A549 (cell line): ENCODE measurements at regions not wholly inside any gene's neighbourhood (a gene's known extent, or its start where the extent isn't known, plus 50 kb on each side); places are given as distances from the start of the nearest gene placed in this dataset.
A peak's percentile ranks its signal among the peaks of the same experiment; 100 is the strongest.

Source experiments
- ATAC-seq, 2 experiments: fragments of 200-7000 bp in 1 of 2; fragments of >200 bp in 1 of 2; cut with Nextera tagmentation in 1 of 2; cut with Tn5 transposase in 1 of 2; 3 replicates each; pipeline versions ENCODE4 v1.8.0 to v1.9.1; 2018 to 2020; ENCODE audit warnings: mild to moderate bottlenecking in 1 of 2, moderate library complexity in 1 of 2
- CTCF ChIA-PET: fragments of 300-600 bp; sonication (Branson Sonifier 250); formaldehyde crosslinking; extraction: SDS; loops from one replicate; lab custom pipeline; 2021; ENCODE audit warnings: antibody characterized with exemption, inconsistent platforms; lab: Yijun Ruan, JAX
- POLR2A ChIA-PET: fragments of 350-600 bp; formaldehyde crosslinking; extraction: SDS; loops from one replicate; lab custom pipeline; 2021; ENCODE audit warnings: antibody characterized with exemption, inconsistent platforms; lab: Yijun Ruan, JAX
- DNase-seq, 2 experiments: peaks; one replicate each; pipeline versions ENCODE4 v3.0.0 to v3.0.0-alpha.2; 2011 to 2016; ENCODE audit warnings: low read depth in 1 of 2, low spot score in 1 of 2
- FAIRE-seq: peaks from 2 replicates; lab custom pipeline; 2011; peaks lifted over from hg19 to GRCh38; lab: Jason Lieb, UNC
- H3K27ac ChIP-seq, 2 experiments: fragments of >200 bp; sonication (Bioruptor Twin); formaldehyde crosslinking; 3 replicates each; pipeline ENCODE4 v1.5.1; 2016 to 2017
- H3K4me1 ChIP-seq: fragments of >200 bp; sonication (Bioruptor Twin); formaldehyde crosslinking; 3 replicates; pipeline ENCODE4 v1.6.1; 2016
- H3K4me2 ChIP-seq: fragments of >200 bp; sonication (Bioruptor Twin); formaldehyde crosslinking; 3 replicates; pipeline ENCODE4 v1.6.1; 2016
- H3K4me3 ChIP-seq: fragments of >200 bp; sonication (Bioruptor Twin); formaldehyde crosslinking; 3 replicates; pipeline ENCODE4 v1.5.1; 2016
- H3K9me3 ChIP-seq: fragments of >200 bp; sonication (Bioruptor Twin); formaldehyde crosslinking; 3 replicates; pipeline ENCODE4 v1.6.1; 2016
- CBX8 ChIP-seq: fragments of 200-600 bp; sonication (generic); IDR thresholded peaks from 2 replicates; pipeline ENCODE4 v1.6.1; 2016
- CEBPB ChIP-seq, 2 experiments: fragments of >200 bp in 1 of 2; sonication (Bioruptor Twin) in 1 of 2; formaldehyde crosslinking in 1 of 2; IDR thresholded peaks; 2 replicates each; pipeline ENCODE4 v1.6.1; 2012 to 2016
- EHMT2 ChIP-seq: fragments of 200-600 bp; sonication (generic); IDR thresholded peaks from 2 replicates; pipeline ENCODE4 v1.6.1; 2016; ENCODE audit warnings: antibody characterized with exemption, low read depth, mild to moderate bottlenecking, moderate library complexity
- ESRRA ChIP-seq: fragments of 150-350 bp; IDR thresholded peaks from 2 replicates; pipeline ENCODE4 v1.6.1; 2014; ENCODE audit warnings: mild to moderate bottlenecking, low read length, borderline replicate concordance
- FOSL2 ChIP-seq, 2 experiments: fragments of 450-650 bp in 1 of 2; fragments of >200 bp in 1 of 2; sonication (Bioruptor Twin) in 1 of 2; formaldehyde crosslinking; IDR thresholded peaks; 2 replicates each; pipeline versions ENCODE4 v1.5.0 to v1.6.1; 2016 to 2020; ENCODE audit warnings: mild to moderate bottlenecking in 1 of 2, moderate library complexity in 1 of 2
- GATA3 ChIP-seq: IDR thresholded peaks from 2 replicates; pipeline ENCODE4 v1.6.1; 2012; ENCODE audit warnings: borderline replicate concordance
- HDAC2 ChIP-seq: fragments of 200-600 bp; sonication (generic); IDR thresholded peaks from 2 replicates; pipeline ENCODE4 v1.6.1; 2016
- HOXA7 ChIP-seq: fragments of 250-450 bp; sonication (Bioruptor Pico); IDR thresholded peaks from 2 replicates; pipeline ENCODE4 v1.5.0; 2020; ENCODE audit warnings: mild to moderate bottlenecking, moderate library complexity
- JUNB ChIP-seq: fragments of >200 bp; sonication (Bioruptor Twin); formaldehyde crosslinking; IDR thresholded peaks from 2 replicates; pipeline ENCODE4 v1.6.1; 2016
- KDM1A ChIP-seq: fragments of 200-600 bp; sonication (generic); IDR thresholded peaks from 2 replicates; pipeline ENCODE4 v1.6.1; 2016; ENCODE audit warnings: low read depth, mild to moderate bottlenecking
- KDM5A ChIP-seq: fragments of 200-600 bp; sonication (generic); IDR thresholded peaks from 2 replicates; pipeline ENCODE4 v1.6.1; 2016; ENCODE audit warnings: antibody characterized with exemption, mild to moderate bottlenecking
- MAFK ChIP-seq: fragments of 450-650 bp; IDR thresholded peaks from 2 replicates; pipeline ENCODE4 v1.6.1; 2014; ENCODE audit not compliant: partially characterized antibody
- MYC ChIP-seq: IDR thresholded peaks from 2 replicates; pipeline ENCODE4 v1.6.1; 2012; ENCODE audit warnings: mild to moderate bottlenecking, inconsistent platforms, low read length, improper control_type of control experiment, borderline replicate concordance
- NFE2L2 ChIP-seq: fragments of 150-350 bp; conservative IDR thresholded peaks from 2 replicates; pipeline ENCODE4 v1.6.1; 2014; ENCODE audit warnings: low read length
- NR3C1 ChIP-seq: fragments of >200 bp; sonication (Bioruptor Twin); formaldehyde crosslinking; IDR thresholded peaks from 3 replicates; pipeline ENCODE4 v1.6.1; 2017
- RAD21 ChIP-seq, 2 experiments: fragments of >200 bp in 1 of 2; sonication (Bioruptor Twin) in 1 of 2; formaldehyde crosslinking in 1 of 2; IDR thresholded peaks in 1 of 2; conservative IDR thresholded peaks in 1 of 2; 2 replicates in 1 of 2; 3 replicates in 1 of 2; pipeline ENCODE4 v1.6.1; 2012 to 2018; ENCODE audit warnings: inconsistent platforms in 1 of 2
- RARB ChIP-seq: fragments of 250-450 bp; sonication (Bioruptor Pico); IDR thresholded peaks from 2 replicates; pipeline ENCODE4 v1.8.0; 2021; ENCODE audit warnings: mild to moderate bottlenecking, moderate library complexity
- RCOR1 ChIP-seq: fragments of 150-350 bp; IDR thresholded peaks from 2 replicates; pipeline ENCODE4 v1.6.1; 2014; ENCODE audit warnings: antibody characterized with exemption, low read length, low read depth
- RFX5 ChIP-seq: fragments of 450-650 bp; IDR thresholded peaks from 2 replicates; pipeline ENCODE4 v1.7.1; 2014; ENCODE audit warnings: antibody characterized with exemption, mild to moderate bottlenecking, moderate library complexity
- RNF2 ChIP-seq: fragments of 200-600 bp; sonication (generic); IDR thresholded peaks from 2 replicates; pipeline ENCODE4 v1.6.1; 2016; ENCODE audit warnings: low read depth, mild to moderate bottlenecking, antibody characterized with exemption, moderate library complexity, borderline replicate concordance
- TP53 ChIP-seq: fragments of 250-450 bp; sonication (Bioruptor Pico); IDR thresholded peaks from 2 replicates; pipeline ENCODE4 v1.5.0; 2021; ENCODE audit warnings: mild to moderate bottlenecking, moderate library complexity
- ZNF302 ChIP-seq: fragments of 250-450 bp; sonication (Bioruptor Pico); IDR thresholded peaks from 2 replicates; pipeline ENCODE4 v1.9.0; 2021; ENCODE audit warnings: inconsistent platforms, mild to moderate bottlenecking, moderate library complexity
- WGBS: methylation state at CpG from one replicate; pipeline ENCODE4 v1.1.6; 2017; ENCODE audit errors: missing lambda C conversion rate; 5-methylcytosine and 5-hydroxymethylcytosine counted together
- TF ChIP-seq, protein P1 (sequence below): fragments of 250-450 bp; sonication (Bioruptor Pico); IDR thresholded peaks from 2 replicates; pipeline ENCODE4 v1.5.0; 2020; ENCODE audit warnings: low read depth, mild to moderate bottlenecking, moderate library complexity

DNA sequence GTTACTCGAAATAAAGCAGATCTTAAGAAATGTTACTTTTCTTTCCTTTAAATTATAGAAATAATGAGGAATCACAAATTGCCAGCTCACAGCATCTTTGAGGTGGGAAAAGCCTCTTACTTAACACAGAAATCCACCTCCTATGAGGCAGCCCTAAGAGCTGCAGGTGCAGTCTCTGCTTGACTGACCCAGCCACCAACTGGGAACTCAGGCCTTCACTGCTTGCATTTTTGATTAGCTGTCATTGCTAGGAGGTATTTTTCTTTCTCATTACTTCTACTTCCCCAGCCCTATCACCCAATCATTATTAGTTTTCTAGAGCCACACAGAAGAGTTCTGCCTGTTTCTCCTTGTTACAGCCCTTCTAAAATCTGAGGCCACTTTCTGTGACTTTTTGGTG lies 416.5 kb upstream of the KLF4 start:
- ChIA-PET CTCF (interaction anchor here (0.7 kb wide), 2 partner anchors 221 to 474 kb away, joined by 3 to 4 read pairs; no protein-coding TSS in a partner anchor), POLR2A (interaction anchor here (0.7 kb wide), 1 partner anchor 673 kb away, joined by 4 read pairs; no protein-coding TSS in a partner anchor)
- H3K9me3 ChIP-seq: no peaks in the 10 kb centered on the region
- H3K4me2 ChIP-seq: no peak overlapping the region
- H3K27ac ChIP-seq: no peak overlapping the region
- ATAC-seq (no peak), FAIRE-seq (no peak), DNase-seq (no peak)
- TF ChIP-seq NFE2L2: no peak
- H3K4me3 ChIP-seq: no peak overlapping the region
- no peaks in the 10 kb centered on the region for H3K4me1 ChIP-seq
- WGBS: 64% methylated on average over 1 of the region's 1 CpG

DNA sequence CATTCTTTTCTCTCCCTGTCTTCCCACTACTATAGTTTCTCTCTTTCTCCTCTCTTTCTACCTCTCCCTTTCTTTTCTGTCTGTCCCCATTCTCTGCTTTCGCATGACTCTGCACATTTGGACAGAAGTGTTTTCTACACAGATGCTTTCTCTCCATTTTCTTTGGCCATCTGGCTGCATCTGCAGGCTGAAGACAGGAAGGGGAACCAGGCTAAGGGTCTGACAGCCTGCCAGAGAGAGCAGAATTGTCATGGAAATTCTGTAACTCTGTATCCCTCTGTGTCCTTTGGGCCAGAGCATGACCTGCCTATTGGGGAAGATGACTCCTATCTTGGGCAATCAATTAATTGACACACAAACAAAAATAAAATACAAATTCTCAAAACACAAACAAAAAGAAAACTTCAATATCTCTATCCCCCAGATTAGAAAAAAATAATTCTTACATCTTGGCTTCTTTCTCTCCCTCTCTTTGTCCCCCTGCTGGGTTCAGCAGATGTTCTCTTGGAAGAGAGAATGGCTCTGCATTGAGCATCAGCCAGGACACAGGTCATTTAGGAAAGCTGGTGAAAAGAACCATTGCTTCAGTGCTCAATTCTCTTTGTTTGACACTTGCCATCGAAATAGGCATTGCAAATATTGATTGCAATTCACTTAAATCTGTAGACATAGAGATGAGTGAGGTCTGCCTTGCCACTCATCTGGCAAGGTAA lies 415.9 kb upstream of the KLF4 start:
- ATAC-seq: no peak
- TF ChIP-seq JUNB (no peak), GATA3 (no peak), MAFK (peak; percentile 29), EHMT2 (no peak), RFX5 (no peak), ESRRA (no peak), RAD21 (conservative IDR thresholded peaks at IDR 0.05 in 1 of 2, IDR thresholded peaks at IDR 0.05 in 1 of 2) (no peak)
- TF ChIP-seq, protein P1, sequence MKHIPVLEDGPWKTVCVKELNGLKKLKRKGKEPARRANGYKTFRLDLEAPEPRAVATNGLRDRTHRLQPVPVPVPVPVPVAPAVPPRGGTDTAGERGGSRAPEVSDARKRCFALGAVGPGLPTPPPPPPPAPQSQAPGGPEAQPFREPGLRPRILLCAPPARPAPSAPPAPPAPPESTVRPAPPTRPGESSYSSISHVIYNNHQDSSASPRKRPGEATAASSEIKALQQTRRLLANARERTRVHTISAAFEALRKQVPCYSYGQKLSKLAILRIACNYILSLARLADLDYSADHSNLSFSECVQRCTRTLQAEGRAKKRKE (CRISPR knock-in tag): no peak
- no peak for DNase-seq
- Histone ChIP-seq H3K27ac (no peak overlapping the region), H3K4me3 (no peak overlapping the region), H3K9me3 (no peaks in the 10 kb centered on the region), H3K4me1 (no peaks in the 10 kb centered on the region), H3K4me2 (no peak overlapping the region)
- POLR2A ChIA-PET: no interaction called here
- no peak for FAIRE-seq
- 29% methylated on average over 2 of the region's 2 CpGs for WGBS
- CTCF ChIA-PET: no interaction called here

DNA sequence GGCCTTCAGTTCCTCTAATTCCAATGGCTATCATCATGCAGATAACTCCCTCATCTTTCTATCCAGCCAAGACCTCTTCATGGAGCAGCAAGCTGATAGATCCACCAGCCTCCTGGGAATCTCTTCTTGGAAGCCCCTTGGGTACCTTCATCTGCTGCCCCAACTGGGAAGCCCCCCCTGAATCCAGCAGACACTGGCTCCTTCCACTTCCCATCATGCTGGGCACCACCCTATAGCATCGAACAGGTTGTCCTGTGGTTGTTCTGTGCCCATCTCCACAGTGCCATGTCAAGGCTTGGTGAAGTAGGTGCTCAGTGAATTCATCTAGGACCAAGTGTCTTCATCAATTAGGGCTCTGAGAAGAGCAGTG lies 410.4 kb upstream of the KLF4 start:
- CTCF ChIA-PET: interaction anchor here (1.0 kb wide), 1 partner anchor 8 kb away, joined by 3 read pairs; no protein-coding TSS in a partner anchor
- H3K4me1 ChIP-seq: no peaks in the 10 kb centered on the region
- no peak overlapping the region for H3K4me2 ChIP-seq
- TF ChIP-seq GATA3 (no peak), RARB (CRISPR knock-in tag) (no peak), ZNF302 (no peak), TP53 (CRISPR knock-in tag) (no peak), NR3C1 (no peak), RNF2 (no peak), HOXA7 (CRISPR knock-in tag) (no peak), RFX5 (no peak), FOSL2 (IDR thresholded peaks at IDR 0.05) (no peak), FOSL2 (CRISPR knock-in tag; IDR thresholded peaks at IDR 0.05) (no peak), CBX8 (no peak), HDAC2 (no peak), KDM1A (no peak), RCOR1 (no peak), MYC (no peak), KDM5A (no peak), CEBPB (IDR thresholded peaks at IDR 0.05) (no peak)
- TF ChIP-seq, protein P1 (CRISPR knock-in tag): no peak
- ATAC-seq: no peak
- FAIRE-seq: no peak
- no peak overlapping the region for H3K27ac ChIP-seq
- no peaks in the 10 kb centered on the region for H3K9me3 ChIP-seq
- WGBS: 38% methylated on average over 1 of the region's 1 CpG
- DNase-seq: no peak
- POLR2A ChIA-PET: no interaction called here
- H3K4me3 ChIP-seq: no peak overlapping the region
